ENCODE measurements at regions not wholly inside any gene's neighbourhood (a gene's known extent, or its start where the extent isn't known, plus 50 kb on each side); places are given as distances from the start of the nearest gene placed in this dataset.
A peak's percentile ranks its signal among the peaks of the same experiment; 100 is the strongest.
"Not testable (repeated sequence)": the region's sequence is repeated elsewhere in the genome, so short reads cannot be mapped to it uniquely, and the experiment has no call there.

DNA sequence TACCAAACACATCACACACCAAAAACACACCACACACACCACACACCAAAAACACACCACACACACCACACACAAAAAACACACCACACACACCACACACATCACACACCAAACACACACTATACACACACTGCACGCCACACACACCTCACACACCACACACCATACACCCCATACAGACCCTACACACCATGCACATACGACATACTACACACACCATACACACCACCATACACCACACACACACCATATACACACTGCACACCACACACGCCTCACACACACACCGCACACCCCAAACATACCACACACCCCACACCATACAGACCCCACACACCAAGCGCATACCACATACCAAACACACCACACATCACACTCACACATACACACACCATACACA is 226.9 kb upstream of the PKN2 start:
- DNase-seq (ENCODE audit: low read depth, low spot score) = no peak

DNA sequence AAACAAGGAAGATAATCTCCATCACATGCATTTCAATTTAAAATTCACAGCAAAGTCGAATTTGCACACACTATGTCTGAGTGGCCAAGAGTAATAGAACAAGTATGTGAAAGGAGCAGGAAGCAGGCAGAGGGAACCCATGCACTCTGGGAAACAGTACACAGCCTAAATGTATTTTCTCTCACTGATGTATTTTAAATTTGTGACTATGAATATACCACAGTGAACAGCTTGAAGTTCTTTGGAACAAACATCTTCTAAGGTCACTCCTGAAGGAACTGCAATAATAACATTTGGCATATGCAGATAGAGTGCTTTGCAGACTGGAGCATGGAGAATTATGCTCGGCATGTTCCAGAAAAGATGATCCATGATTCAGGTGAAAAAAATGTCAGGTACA is 223.1 kb upstream of the PKN2 start:
- no peak for DNase-seq (ENCODE audit: low read depth, low spot score)

DNA sequence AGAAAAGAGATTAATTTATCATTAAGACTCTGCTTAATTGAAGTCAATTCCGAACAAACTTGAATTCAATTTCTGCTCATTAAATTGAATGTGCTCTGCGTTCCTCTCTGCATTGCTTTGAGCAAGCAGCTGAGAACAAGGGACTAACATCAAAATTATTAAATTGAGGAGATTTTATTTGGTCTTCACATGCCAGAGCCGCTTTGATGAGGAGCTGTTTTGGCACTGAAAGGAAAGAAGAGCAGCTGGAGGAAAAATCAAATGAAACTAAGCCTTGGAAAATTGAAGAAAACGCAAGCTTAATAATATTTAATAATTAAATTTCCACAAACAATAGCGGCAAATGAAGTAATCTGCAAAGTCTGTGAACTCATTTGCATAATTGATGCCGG is 222.0 kb upstream of the PKN2 start:
- DNase-seq (ENCODE audit: low read depth, low spot score) = no peak

DNA sequence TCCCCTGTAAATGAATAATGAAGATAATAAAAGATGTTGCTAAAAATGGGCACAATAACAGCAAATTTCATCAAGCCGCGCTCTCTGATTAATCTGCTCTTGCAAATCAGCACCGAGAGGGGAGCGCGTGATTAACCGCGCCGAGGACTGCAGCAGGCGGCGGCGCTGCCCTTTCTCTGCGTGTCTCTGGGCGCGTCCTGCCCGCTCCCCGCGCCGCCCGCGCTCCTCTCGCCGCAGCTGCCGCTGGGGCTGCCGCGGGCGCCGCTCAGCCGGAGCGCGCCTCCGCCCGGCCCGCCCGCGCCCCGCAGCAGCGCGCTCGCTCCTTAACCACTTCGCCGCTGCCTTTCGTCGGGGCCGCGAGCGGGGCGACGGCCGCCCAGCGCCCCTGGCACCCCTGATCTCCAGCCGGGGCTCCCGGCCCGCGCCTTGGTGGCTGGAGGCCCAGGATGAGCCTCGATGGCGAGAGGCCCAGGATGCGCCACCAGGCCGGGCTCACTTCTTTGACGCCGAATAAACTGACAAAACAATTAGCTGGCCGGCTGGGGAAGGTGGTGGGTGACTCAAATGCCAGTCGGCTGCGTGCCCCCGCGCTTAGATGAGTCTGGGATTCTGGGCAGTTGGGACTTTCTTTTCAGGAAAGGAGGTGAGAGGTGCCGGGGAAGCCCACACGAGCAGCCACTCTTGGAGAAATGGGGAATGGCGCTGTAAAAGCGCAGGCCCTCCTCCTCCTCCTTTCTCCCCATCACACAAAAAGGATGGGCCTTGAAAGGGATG is 221.4 kb upstream of the PKN2 start:
- DNase-seq (ENCODE audit: low read depth, low spot score) = peak; percentile 74

DNA sequence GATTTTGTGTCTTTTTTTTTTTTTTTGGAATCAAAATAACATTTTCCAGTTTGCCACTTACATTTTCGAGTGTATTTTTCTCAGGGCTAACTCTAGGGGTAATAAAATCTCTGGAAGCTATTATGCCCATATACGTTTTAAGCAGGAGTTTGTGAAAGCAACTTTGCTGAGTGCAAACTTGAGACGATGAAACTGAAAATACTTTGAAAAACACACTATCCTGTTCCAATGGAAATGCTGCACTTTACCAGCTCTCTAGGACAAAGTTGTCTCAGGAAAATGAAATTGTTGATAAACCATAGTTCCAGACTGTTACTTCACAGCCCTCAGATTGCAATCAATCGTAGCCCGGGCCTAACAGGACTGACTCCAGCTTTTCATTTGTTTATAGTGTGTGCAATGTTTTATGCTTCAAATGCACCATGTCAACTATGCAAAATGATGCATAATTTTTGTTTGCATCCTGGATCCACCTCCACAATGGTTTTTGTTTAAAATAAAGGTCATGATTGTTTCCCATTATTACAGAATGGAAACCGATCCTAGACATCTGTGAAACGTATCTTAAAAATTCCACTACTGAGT is 220.6 kb upstream of the PKN2 start:
- no peak for DNase-seq (ENCODE audit: low read depth, low spot score)

DNA sequence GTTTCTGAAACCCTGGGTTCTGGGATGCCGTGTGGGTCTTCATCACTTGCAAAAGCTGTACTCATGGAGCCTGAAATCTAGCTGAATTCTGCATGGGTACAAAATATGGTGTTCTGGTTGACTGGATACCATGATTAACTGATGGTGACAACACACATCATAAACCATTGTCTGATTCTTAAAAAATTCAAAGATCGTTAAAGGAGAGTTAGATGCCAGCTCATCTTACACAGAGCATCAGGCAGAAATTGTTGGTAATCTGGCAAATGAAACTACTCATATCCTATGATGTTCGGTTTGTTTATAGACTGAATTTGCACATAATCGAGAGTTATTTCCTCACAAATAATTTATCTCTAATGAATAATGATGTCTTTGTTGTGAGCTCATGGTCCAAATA is 218.1 kb upstream of the PKN2 start:
- DNase-seq (ENCODE audit: low read depth, low spot score) = no peak

DNA sequence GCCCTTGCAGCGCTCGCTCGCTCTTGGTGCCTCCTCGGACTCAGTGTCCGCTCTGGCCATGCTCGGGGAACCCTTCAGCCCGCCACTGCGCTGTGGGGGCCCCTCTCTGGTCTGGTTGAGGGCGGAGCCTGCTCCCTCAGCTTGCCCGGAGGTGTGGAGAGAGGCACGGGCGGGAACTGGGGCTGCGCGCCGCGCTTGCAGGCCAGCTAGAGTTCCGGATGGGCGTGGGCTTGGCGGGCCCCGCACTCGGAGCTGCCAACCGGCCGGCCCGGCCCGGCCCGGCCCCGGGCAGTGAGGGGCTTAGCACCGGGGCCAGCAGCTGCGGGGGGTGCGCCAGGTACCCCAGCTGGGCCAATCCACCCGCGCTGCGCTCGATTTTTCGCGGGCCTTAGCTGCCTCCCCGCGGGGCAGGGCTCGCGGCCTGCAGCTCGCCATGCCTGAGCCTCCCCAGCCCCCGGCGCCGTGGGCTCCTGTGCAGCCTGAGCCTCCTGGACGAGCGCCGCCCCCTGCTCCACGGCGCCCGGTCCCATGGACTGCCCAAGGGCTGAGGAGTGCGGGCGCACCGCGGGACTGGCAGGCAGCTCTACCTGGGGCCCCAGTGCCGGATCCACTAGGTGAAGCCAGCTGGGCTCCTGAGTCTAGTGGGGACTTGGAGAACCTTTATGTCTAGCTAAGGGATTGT is 217.0 kb upstream of the PKN2 start:
- no peak for DNase-seq (ENCODE audit: low read depth, low spot score)

DNA sequence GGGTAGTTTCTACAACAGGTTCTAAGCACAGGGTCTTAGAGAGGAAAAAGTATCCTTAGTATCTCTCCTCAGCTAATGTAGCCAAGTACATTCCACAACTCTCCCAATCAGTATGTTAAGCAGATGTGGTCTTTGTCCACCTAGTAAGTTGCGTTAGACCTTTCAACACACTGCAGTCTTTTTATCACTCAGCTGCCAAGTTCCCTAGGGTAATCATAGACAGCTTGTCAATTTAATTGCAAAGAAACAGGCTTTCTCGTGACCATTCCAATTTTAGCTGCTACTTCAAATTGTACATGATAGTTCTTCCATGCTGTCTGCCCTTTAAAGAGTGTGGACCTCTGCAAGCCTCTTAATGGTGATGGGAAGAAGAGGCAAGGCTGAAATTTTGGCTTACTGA is 211.8 kb upstream of the PKN2 start:
- no peak for DNase-seq (ENCODE audit: low read depth, low spot score)

DNA sequence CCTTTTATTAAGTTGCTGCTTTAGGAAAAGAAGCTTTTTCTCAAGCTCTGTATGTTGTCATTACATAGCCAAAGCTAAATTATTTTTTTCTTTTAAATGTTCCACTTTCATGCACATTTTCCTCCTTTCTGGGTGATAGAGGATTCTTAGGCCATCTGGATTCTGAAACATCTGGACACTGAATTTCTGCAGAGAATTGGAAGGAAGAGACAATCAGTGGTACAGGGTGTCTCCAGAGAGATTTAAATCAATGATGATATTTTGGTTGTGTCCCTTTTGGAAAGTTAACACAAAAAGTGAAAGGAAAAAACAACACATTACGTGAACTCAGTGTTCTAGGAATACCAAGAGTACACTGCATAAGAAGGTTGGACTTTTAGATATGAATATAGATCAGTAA is 211.4 kb upstream of the PKN2 start:
- no peak for DNase-seq (ENCODE audit: low read depth, low spot score)

DNA sequence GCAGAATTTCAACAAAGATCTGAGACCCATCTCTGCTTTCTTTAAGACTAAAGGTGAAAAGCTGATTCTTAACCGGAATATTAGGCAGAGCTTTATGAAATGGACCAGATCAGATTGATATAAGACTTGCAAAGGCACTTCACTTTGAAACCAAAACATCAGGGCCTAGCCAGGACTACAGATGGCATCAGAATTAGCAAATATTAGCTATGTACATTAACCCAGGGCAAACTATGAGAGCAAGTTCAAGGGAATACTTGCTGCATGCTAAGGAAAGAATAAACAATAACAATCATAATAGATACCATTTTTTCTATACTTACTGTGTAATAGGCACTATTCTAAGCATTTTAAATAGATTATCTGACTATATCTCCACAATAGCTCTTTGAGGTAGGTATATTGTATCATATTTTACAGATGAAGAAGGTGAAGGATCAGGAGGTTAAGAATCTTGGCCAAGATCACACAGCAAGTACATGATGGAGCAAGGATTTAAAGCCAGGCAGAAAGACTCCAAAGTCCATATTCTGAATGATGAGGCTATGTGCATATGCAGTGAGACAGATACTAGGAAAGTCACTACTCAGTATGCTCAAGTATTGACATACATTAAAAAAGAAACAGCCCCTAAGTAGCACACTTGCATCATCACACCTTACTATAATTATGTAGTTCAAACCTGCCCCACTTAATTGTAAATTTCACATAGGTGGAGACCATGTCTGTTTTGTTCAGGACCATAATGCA is 209.3 kb upstream of the PKN2 start:
- DNase-seq (ENCODE audit: low read depth, low spot score) = no peak

DNA sequence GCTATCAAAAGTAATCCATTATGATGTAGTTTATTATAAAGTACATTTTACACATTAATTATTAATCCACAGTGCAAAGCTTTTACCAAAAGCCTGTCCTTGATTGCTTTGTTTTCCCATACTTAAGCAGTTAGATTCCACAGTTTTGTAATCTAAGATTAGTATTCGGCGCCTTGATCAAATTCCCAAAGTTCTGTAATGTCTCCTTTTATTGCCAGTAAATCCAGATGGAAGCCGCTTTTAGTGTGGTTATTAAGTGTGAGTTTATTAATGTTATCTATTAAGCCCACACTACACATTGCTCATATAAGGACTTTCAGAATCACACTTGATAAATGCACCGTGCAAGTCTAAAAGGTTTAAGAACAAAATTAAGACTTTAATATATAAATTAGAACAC is 199.2 kb upstream of the PKN2 start:
- DNase-seq (ENCODE audit: low read depth, low spot score) = no peak

DNA sequence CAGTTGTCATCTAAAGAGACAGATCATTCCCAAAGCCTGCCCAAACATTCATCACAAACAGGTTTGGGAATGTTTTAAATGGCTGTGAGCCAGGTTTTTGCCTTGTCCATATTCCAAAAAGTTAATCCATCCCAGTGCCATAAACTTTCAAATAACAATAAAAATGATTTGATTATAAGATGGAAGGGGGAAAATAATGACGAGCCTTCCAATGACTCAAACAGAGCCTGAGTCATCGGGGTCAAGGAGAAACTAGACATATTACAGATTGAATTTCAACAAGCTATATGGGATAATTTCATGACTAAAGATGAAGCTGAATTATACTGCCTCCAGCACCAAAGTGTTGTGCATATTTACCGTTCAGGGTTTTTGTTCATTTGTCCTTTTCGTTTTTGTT is 195.8 kb upstream of the PKN2 start:
- DNase-seq (ENCODE audit: low read depth, low spot score) = no peak

DNA sequence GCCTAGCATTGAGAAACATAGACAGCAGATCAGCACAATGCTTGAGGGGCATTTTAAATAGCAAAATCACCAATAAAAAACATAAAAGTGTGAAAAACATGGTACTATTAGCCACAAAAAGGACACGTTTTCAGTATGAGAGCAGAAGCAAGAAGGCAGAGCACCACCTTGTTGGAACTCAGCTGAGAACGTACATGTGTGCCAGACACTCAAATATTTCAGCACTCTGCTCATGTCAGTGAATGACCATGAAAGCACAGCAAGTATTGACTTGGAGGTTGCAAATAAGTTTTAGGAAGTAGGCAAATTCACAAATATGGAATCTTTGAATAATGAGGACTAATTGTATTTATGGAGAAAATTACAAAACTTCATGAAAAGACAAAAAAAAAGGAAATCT is 193.4 kb upstream of the PKN2 start:
- DNase-seq (ENCODE audit: low read depth, low spot score) = no peak

DNA sequence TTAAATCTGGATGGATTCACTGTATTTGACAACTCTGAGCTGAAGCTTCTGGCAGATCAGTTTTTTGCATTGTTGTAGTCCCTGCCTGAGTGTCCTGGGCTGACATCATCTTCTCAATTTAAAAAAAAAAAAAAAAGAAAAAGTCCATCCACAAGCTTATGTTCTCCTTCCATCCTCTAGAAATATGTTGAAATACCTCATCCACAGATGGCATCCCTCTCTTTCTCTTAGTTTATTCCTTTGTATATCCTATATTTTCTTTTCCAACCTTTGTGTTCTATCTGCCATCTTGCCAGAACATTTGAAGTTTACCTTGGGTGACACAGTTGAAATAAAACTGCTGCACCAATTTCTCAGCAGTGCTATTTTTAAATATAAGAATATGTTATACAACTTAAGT is 184.4 kb upstream of the PKN2 start:
- no peak for DNase-seq (ENCODE audit: low read depth, low spot score)

DNA sequence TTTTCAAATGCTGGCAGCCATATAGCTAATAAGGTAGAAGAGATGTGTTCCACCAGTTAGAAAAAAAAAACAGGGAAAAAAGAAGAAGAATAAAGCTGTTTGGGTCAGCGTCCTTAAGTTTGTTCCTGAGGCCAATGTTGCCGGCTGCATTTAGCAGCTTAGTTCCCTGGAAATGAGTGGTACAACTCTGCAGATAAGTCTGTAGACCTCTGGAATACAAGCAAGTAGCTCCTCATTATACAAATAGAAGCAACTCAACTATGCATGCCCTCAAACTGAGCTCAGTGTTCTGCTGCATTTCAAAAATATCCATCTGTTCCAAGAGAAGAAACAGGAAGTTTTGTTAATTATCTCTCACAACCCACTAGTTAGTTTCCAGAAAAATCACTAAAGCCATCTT is 181.2 kb upstream of the PKN2 start:
- no peak for DNase-seq (ENCODE audit: low read depth, low spot score)

DNA sequence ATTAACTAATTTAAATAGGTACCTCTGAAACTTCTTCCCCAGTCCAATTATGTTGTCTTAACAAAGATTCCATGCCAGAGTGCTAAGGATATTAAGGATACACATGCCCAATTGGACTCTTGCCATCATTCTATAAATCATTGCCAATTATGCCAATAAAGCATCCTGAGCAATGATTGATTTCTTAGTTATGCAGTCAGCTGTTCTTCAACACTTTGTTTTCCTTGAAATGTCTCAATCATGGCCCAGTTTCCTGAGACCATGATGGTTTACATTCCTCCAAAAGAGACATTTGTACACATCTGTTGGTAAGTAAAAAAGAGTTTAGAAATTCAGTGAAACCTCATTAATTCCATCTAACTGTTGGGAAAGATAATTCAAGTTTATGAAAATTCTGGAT is 180.4 kb upstream of the PKN2 start:
- no peak for DNase-seq (ENCODE audit: low read depth, low spot score)

DNA sequence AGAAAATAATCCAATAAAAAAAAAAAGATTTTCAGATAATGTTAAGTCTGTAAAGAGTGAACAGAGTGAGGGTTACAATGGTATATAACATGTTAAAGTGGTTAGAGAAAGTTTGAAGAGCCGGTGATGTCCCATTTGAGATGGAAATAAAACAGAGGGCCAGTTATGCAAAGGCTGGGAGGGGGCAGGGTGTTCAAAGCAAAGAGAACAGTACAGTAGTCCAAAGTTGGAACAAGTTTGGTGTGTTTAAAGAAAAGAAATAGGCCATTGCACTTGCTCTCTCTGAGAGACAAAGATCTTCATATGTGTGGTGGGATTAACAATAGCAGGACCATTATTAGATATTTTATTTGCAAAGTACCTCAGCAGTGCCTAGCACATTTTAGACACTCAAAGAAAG is 179.5 kb upstream of the PKN2 start:
- DNase-seq (ENCODE audit: low read depth, low spot score) = no peak

DNA sequence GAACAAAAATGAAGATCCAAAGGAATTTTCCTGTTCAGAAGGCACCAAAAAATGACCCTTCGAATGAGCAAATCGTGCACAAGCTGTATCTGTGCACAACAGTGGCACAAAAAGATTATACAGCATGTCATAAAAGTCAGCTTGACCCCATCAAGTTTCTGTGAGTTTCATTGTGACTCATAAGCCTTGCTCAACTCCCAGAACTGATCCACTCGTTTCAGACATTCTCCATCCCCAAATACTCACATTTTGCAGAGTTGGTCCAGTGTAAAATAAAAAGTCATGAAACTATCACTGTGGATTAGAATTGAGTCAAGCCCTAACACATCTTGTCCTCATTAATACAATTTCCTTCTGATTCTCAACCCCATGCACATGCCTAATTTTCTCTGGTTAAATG is 174.7 kb upstream of the PKN2 start:
- no peak for DNase-seq (ENCODE audit: low read depth, low spot score)

DNA sequence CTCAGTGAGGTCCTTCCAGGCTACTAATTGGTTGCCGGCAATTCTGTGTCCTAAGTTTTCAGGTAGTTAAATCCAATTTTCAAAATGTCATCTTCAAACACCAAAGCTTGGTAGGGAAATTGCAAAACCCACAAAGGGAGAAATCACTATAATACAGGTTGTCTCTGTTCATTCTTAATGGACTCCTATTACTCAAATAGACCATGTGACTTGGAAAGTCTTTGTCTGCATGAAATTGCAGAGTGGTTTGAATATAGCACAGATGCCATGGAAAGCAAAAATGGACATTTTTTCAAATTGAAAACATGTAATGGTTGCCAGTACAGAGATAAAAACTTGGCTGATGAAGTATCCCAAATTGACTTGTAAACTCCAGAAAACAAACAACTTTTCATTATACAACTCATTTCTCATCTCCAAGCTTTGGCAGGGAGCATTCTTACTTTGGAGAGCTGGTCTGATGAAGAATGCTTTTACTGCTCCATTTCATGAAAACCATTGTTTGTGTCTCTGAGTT is 169.5 kb upstream of the PKN2 start:
- DNase-seq (ENCODE audit: low read depth, low spot score) = no peak

DNA sequence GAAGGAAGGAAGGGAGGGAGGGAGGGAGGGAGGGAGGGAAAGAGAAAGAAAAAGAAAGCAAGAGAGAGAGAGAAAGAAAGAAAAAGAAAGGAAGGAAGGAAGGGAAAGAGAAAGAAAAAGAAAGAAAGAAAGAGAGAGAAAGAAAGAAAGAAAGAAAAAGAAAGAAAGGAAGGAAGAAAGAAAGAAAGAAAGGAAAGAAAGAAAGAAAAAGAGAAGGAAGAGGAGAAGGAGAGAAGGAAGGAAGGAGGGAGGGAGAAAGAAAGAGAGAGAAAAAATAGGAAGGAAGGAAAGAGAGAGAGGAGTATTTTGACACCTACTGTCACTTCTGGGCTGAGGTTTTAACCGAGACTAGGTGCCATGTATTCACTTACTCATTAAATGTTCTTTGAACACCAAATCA is 166.6 kb upstream of the PKN2 start:
- not testable (repeated sequence) for DNase-seq (ENCODE audit: low read depth, low spot score)

DNA sequence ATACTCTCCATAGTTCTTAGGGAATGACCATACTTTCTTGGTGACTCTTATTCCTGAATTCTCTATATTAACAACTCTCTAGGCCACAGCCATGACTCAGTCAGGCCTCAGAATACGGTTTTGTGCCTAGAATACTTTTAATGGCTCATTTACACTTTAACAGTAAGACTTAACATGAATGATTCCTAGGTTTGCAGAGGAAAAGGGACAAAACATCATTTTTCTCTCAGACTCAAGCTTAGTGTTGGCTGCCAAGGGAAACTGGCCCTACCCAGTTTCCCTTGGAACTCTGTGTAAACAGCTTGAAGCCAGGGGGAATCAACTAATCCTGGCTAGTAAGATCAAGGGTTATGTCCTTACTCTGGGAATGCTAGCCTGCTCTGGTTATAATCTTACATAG is 164.9 kb upstream of the PKN2 start:
- peak; percentile 83 for DNase-seq (ENCODE audit: low read depth, low spot score)

DNA sequence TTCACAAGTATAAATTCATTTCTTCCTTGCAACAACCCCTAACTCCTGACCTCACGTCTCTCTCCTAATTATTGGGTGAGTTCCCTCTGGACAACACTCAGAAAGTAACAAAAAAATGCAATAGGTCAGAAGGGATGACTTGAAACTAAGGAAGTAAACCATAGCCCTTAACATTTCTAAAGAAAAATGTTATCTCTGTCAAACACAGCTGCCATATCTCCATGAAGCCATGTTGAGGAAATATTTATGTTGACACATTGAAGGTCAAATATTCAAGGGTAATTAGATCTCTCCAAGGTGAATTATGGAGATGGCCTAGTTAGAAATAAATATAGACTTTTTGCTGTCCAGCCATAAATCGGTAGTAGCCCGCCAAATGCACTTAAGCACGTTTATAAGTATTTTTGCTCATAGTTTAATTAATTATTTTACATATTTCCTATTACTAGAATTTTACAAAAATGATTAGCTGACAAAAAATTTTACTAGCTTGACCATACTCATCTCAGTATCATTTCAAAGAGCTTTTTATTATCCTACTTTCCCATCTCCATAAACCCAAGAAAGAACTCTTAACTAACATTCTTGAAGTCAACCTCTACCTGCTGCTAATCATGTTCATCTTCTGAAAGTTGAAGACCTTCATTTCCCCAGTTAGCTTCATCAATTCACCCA is 160.1 kb upstream of the PKN2 start:
- no peak for DNase-seq (ENCODE audit: low read depth, low spot score)

All from astrocyte of the hippocampus (primary cell).